ENCODE measurements at regions not wholly inside any gene's neighbourhood (a gene's known extent, or its start where the extent isn't known, plus 50 kb on each side); places are given as distances from the start of the nearest gene placed in this dataset.

- no peak for DNase-seq
Measured at GRCh38 chr1:117678246-117678977, 72.6 kb downstream of the TENT5C start.

GRCh38 chr1:117679299-117679698, 73.5 kb downstream of the TENT5C start:
- DNase-seq, result no peak

- DNase-seq, result no peak
Measured at GRCh38 chr1:117679868-117680267, 74.0 kb downstream of the TENT5C start.

GRCh38 chr1:117680316-117681002, 74.6 kb downstream of the TENT5C start:
- no peak for DNase-seq

- DNase-seq, result no peak
Measured at GRCh38 chr1:117681093-117681900, 75.4 kb downstream of the TENT5C start.

GRCh38 chr1:117681901-117682250, 76.0 kb downstream of the TENT5C start:
- DNase-seq, result no peak

GRCh38 chr1:117682372-117682771, 76.5 kb downstream of the TENT5C start:
- DNase-seq, result no peak

GRCh38 chr1:117683571-117684285, 77.9 kb downstream of the TENT5C start:
- DNase-seq, result peak; percentile 76

GRCh38 chr1:117685936-117686806, 80.3 kb downstream of the TENT5C start:
- no peak for DNase-seq

GRCh38 chr1:117686907-117687306, 81.1 kb downstream of the TENT5C start:
- peak; percentile 86 for DNase-seq

GRCh38 chr1:117689997-117690625, 84.3 kb downstream of the TENT5C start:
- DNase-seq, result no peak

GRCh38 chr1:117691942-117692341, 86.1 kb downstream of the TENT5C start:
- no peak for DNase-seq

DNA sequence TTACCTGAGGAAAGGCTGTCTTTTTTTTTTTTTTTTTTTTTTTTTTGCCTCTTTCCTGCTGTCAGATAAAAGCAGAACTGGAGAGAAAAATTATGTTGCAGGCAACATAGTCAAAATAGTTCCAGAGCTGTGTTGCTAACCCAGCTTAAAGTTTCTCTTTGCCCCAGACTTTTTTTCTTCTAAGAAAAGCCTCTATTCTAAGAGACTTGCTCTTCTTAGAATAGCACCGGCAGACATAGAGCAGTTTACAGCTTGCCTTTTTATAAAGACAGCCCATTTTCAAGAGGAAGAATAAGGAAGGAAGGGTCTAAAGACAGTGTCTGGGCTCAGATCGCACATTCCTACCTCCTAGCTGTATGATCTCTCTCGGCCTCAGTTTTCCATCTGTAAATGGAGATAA, 88.7 kb downstream of the TENT5C start:
- no peak for DNase-seq

GRCh38 chr1:117695796-117696490, 90.1 kb downstream of the TENT5C start:
- peak; percentile 80 for DNase-seq

- DNase-seq, result no peak
Measured at GRCh38 chr1:117696561-117696960, 90.7 kb downstream of the TENT5C start.

DNA sequence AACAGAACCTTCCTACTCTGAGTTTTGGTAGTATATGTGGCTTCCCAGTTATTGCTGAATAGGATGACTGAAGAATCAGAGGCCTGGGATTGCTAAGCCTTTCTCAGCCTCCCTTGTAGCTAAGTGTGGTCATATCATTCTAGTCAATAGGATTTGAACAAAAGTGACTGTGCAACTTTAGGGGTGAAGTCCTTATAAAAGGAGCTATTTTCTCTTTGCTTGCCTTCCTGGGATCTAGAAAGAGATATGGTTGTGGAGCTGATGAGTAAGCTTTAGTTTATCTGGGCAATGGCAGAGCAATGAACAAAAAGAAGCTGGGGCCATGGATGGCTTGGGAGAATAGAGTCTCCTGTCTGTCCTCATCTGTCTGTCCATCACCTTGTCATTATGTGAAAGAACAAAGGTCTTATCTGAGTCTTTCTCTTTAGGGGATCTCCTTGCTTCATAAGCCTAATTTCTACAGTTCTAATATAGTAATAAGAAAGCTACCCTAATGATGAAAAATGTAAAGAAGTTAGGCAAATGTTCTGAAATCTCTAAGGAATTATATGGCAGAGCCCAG, 91.5 kb downstream of the TENT5C start:
- DNase-seq, result no peak

DNA sequence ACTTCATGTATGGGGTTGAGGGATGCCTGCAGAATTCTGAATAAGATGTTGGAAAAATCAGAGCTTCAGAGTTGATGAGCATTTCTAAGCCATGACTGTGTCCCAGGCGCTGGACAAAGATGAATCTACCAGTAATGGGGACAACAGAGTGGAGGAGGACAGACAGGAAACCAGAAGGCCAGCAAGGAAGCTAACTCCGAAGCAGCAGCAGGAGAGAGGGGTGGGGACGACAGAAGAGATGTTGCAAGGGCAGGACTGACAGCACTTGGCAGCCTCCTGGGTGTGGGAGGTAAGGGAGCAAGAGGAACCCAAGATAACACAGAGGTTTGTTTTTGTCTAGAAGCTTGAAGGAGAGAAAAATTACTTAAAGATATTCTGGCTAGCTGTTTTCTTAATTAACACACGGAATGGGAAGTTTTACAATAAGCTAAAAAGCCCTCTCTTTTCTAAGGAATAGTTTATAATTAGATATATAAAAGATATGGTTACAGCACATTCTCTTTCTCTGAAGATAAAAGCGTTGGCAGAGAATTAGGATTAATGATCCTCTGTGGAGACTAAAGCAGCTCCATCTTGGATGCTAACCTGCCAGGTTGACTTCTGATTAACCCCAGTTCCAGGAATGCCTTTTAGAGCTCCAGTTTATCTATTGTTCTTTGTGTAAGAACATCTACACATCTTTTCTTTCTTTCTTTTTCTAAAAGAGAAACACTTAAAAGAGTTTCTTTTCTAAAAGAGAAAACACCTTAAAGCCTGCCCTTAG, 92.7 kb downstream of the TENT5C start:
- no peak for DNase-seq

- no peak for DNase-seq
Measured at GRCh38 chr1:117699953-117700352, 94.1 kb downstream of the TENT5C start.

DNA sequence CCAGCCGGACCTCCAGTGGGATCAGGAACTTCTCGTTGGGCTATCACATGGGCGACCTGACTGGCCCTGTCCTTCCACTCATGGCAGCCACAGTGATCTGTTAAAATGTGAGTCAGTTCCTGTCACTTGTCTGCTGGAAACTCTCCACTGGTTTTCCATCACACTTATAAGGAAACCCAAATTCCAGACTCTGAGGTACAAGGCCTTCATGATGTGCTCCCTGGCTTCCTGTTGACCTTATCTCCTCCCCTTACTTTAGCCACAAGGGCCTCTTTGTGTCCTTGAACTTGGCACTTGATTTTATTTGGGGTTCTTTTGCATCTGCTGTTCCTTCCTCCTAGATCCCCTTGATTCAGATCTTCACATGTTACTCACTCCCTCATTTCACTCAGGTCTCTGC, 96.8 kb downstream of the TENT5C start:
- DNase-seq, result no peak

DNA sequence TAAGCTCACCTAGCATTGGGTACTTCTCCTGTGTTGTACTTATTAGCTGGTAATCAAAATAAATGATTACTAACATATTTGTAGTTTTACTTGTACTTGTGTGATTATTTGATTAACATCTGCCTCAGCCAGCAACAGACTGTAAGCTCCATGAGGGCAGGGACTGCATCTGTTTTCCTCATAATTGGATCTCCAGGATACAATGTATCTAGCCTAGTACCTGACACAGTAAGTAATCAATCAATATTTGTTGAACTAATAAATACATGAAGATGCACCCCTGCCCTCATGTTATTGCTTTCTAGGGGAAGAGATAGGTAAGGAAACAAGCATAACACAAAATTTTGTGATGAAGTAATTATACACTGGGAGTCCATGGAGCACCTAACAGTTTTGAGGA, 101.5 kb downstream of the TENT5C start:
- DNase-seq, result no peak

Data from EL (cell line).